ENCODE measurements at regions not wholly inside any gene's neighbourhood (a gene's known extent, or its start where the extent isn't known, plus 50 kb on each side); places are given as distances from the start of the nearest gene placed in this dataset.

DNA sequence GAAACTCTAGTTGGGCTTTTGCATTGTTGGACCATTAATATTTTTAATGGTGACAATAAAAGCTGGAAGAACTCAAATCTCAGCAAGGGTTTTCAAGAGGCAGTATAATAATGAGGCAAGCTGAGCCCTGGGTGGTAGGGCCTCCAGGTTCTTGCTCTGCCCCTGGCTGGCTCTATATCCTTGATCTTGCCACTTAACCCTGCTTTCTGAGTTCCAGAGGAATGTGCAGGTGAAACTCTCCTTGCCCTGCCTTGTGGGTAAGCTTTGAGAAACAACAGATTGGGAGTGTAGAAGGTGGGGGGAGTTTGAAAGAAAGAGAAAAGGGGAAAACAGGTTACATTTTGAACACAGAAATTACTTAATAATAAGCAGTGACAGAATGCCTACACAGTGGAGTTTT, 103.3 kb upstream of the MAP4K3 start:
- ChIA-PET POLR2A (no interaction called here), CTCF (no interaction called here)
- no TSS peak for BruUV-seq (replicated peaks)
- Histone ChIP-seq H3K9me3 (ENCODE audit: control insufficient read depth, insufficient read depth, low read depth, low read length) (no peaks in the 10 kb centered on the region), H3K36me3 (ENCODE audit: control insufficient read depth, insufficient read depth, low read length) (no peaks in the 10 kb centered on the region), H3K27me3 (ENCODE audit: control insufficient read depth, insufficient read depth, low read length) (no peaks in the 10 kb centered on the region), H3K27ac (ENCODE audit: low read length) (no peak overlapping the region), H3K4me3 (ENCODE audit: low read depth in 2 of 2, low read length in 2 of 2) (no peak overlapping the region), H3K4me1 (ENCODE audit: control insufficient read depth, insufficient read depth, low read length) (no peaks in the 10 kb centered on the region)
- ATAC-seq = no peak
- no peak for TF ChIP-seq CTCF (IDR thresholded peaks at IDR 0.05)
- no peak for TF ChIP-seq POLR2AphosphoS5 (IDR thresholded peaks at IDR 0.05; ENCODE audit: low read depth, low read length)
- no peak for TF ChIP-seq REST (IDR thresholded peaks at IDR 0.05; ENCODE audit: insufficient read depth in 1 of 2, low read depth in 2 of 2, low read length in 1 of 2)
- TF ChIP-seq TCF7L2 (IDR thresholded peaks at IDR 0.05; ENCODE audit: low read depth, low read length) = no peak
- TF ChIP-seq SIN3A (IDR thresholded peaks at IDR 0.05; ENCODE audit: borderline replicate concordance, insufficient read depth, low read depth, low read length) = no peak
- DNase-seq (ENCODE audit: low read depth, low spot score) = no peak
- intact Hi-C loops (cut with micrococcal nuclease; ENCODE audit: unreplicated experiment) = no loop called here
- in situ Hi-C loops (cut with HindIII; ENCODE audit: low pct_unique_long_range_greater_than_20kb, low sequenced_read_pairs) = no loop called here

GRCh38 chr2:39541011-39541930, 104.2 kb upstream of the MAP4K3 start:
- Histone ChIP-seq H3K36me3 (ENCODE audit: control insufficient read depth, insufficient read depth, low read length) (no peaks in the 10 kb centered on the region), H3K4me1 (ENCODE audit: control insufficient read depth, insufficient read depth, low read length) (no peaks in the 10 kb centered on the region), H3K27ac (ENCODE audit: low read length) (no peak overlapping the region), H3K4me3 (ENCODE audit: low read depth in 2 of 2, low read length in 2 of 2) (no peak overlapping the region), H3K27me3 (ENCODE audit: control insufficient read depth, insufficient read depth, low read length) (no peaks in the 10 kb centered on the region), H3K9me3 (ENCODE audit: control insufficient read depth, insufficient read depth, low read depth, low read length) (no peaks in the 10 kb centered on the region)
- ChIA-PET CTCF (no interaction called here), POLR2A (no interaction called here)
- ATAC-seq = no peak
- no TSS peak for BruUV-seq (replicated peaks)
- no peak for DNase-seq (ENCODE audit: low read depth, low spot score)
- intact Hi-C loops (cut with micrococcal nuclease; ENCODE audit: unreplicated experiment) = no loop called here
- in situ Hi-C loops (cut with HindIII; ENCODE audit: low pct_unique_long_range_greater_than_20kb, low sequenced_read_pairs) = no loop called here
- TF ChIP-seq CTCF (IDR thresholded peaks at IDR 0.05) = no peak
- TF ChIP-seq SIN3A (IDR thresholded peaks at IDR 0.05; ENCODE audit: borderline replicate concordance, insufficient read depth, low read depth, low read length) = no peak
- no peak for TF ChIP-seq REST (IDR thresholded peaks at IDR 0.05; ENCODE audit: insufficient read depth in 1 of 2, low read depth in 2 of 2, low read length in 1 of 2)
- no peak for TF ChIP-seq POLR2AphosphoS5 (IDR thresholded peaks at IDR 0.05; ENCODE audit: low read depth, low read length)
- TF ChIP-seq TCF7L2 (IDR thresholded peaks at IDR 0.05; ENCODE audit: low read depth, low read length) = no peak

All from Panc1 (cell line).